Panc1 (cell line): ENCODE measurements at regions not wholly inside any gene's neighbourhood (a gene's known extent, or its start where the extent isn't known, plus 50 kb on each side); places are given as distances from the start of the nearest gene placed in this dataset.

Experiments
- ATAC-seq: fragments of 200-7000 bp; cut with Tn5 transposase; 2 replicates; pipeline ENCODE4 v1.9.1; 2020; ENCODE audit warnings: mild to moderate bottlenecking, moderate library complexity
- BruUV-seq: library from RNA; stranded (reverse); fragments of 400-500 nt; replicated peaks from 2 replicates; lab custom pipeline; 2021; lab: Mats Ljungman, UMichigan
- CTCF ChIA-PET: fragments of 300-600 bp; sonication (Branson Sonifier 250); formaldehyde crosslinking; loops from one replicate; lab custom pipeline; 2022; ENCODE audit warnings: antibody characterized with exemption; lab: Charles Lee
- POLR2A ChIA-PET: fragments of 300-600 bp; sonication (Branson Sonifier 250); formaldehyde crosslinking; loops from one replicate; lab custom pipeline; 2022; ENCODE audit warnings: antibody characterized with exemption; lab: Charles Lee
- DNase-seq: peaks from one replicate; pipeline ENCODE4 v3.0.0-alpha.2; 2010; ENCODE audit warnings: low read depth, low spot score
- H3K27ac ChIP-seq: 2 replicates; pipeline ENCODE4 v1.5.1; 2011; ENCODE audit warnings: mild to moderate bottlenecking, low read length, inconsistent platforms
- H3K27me3 ChIP-seq: fragments of 200-500 bp; sonication (Bioruptor generic); 2 replicates; pipeline ENCODE4 v1.6.0; 2014; ENCODE audit warnings: low read length, inconsistent platforms; ENCODE audit not compliant: control insufficient read depth, insufficient read depth
- H3K36me3 ChIP-seq: fragments of 200-500 bp; sonication (Bioruptor generic); 2 replicates; pipeline ENCODE4 v1.5.1; 2014; ENCODE audit warnings: inconsistent platforms, mild to moderate bottlenecking, low read length, moderate library complexity; ENCODE audit not compliant: control insufficient read depth, insufficient read depth
- H3K4me1 ChIP-seq: 2 replicates; pipeline ENCODE4 v1.5.1; 2011; ENCODE audit warnings: inconsistent platforms, mild to moderate bottlenecking, low read length, moderate library complexity; ENCODE audit not compliant: control insufficient read depth, insufficient read depth
- H3K4me3 ChIP-seq, 2 experiments: 2 replicates each; pipeline ENCODE4 v1.5.1; 2011 to 2012; ENCODE audit warnings: low read depth in 2 of 2, low read length in 2 of 2, mild to moderate bottlenecking in 2 of 2, inconsistent platforms in 1 of 2, moderate library complexity in 1 of 2
- H3K9me3 ChIP-seq: fragments of 200-500 bp; sonication (Bioruptor generic); 2 replicates; pipeline ENCODE4 v1.5.1; 2014; ENCODE audit warnings: low read depth, mild to moderate bottlenecking, inconsistent platforms, low read length, moderate library complexity; ENCODE audit not compliant: control insufficient read depth, insufficient read depth
- POLR2AphosphoS5 ChIP-seq: IDR thresholded peaks from 2 replicates; pipeline ENCODE4 v1.6.1; 2012; ENCODE audit warnings: mild to moderate bottlenecking, low read depth, low read length, moderate library complexity
- SIN3A ChIP-seq: IDR thresholded peaks from 2 replicates; pipeline ENCODE4 v1.6.1; 2012; ENCODE audit warnings: low read depth, mild to moderate bottlenecking, low read length, moderate library complexity, borderline replicate concordance; ENCODE audit not compliant: insufficient read depth
- TCF7L2 ChIP-seq: IDR thresholded peaks from 2 replicates; pipeline ENCODE4 v1.6.1; 2011; ENCODE audit warnings: mild to moderate bottlenecking, low read depth, low read length, inconsistent platforms
- in situ Hi-C: cut with HindIII; loops from 2 replicates; pipeline ENCODE4 v1.10.0; 2016; ENCODE audit warnings: low sequenced_read_pairs, low pct_unique_long_range_greater_than_20kb
- intact Hi-C: fragments of 100-400 bp; cut with micrococcal nuclease; formaldehyde crosslinking; loops from one replicate; pipeline ENCODE4 v1.10.0; 2022; ENCODE audit not compliant: unreplicated experiment
- TF ChIP-seq, protein P1 (sequence below), 2 experiments: IDR thresholded peaks; 2 replicates each; pipeline ENCODE4 v1.6.1; 2011 to 2012; ENCODE audit warnings: low read depth in 2 of 2, control low read depth in 1 of 2, low read length in 1 of 2, mild to moderate bottlenecking in 1 of 2, moderate library complexity in 1 of 2; ENCODE audit not compliant: insufficient read depth in 1 of 2
- TF ChIP-seq, protein P2 (sequence below): fragments of 450-650 bp; IDR thresholded peaks from 2 replicates; pipeline ENCODE4 v1.5.1; 2017; ENCODE audit warnings: mild to moderate bottlenecking

- Histone ChIP-seq H3K9me3 (no peaks in the 10 kb centered on the region), H3K4me3 (no peak overlapping the region), H3K4me1 (no peaks in the 10 kb centered on the region; the same call in 1 of the 2 replicates), H3K27ac (no peak overlapping the region), H3K27me3 (no peaks in the 10 kb centered on the region), H3K36me3 (no peaks in the 10 kb centered on the region)
- no TSS peak for BruUV-seq
- no peak for DNase-seq
- CTCF ChIA-PET = no interaction called here
- POLR2A ChIA-PET = no interaction called here
- in situ Hi-C loops = no loop called here
- intact Hi-C loops = no loop called here
- ATAC-seq = no peak
- TF ChIP-seq, protein P1, sequence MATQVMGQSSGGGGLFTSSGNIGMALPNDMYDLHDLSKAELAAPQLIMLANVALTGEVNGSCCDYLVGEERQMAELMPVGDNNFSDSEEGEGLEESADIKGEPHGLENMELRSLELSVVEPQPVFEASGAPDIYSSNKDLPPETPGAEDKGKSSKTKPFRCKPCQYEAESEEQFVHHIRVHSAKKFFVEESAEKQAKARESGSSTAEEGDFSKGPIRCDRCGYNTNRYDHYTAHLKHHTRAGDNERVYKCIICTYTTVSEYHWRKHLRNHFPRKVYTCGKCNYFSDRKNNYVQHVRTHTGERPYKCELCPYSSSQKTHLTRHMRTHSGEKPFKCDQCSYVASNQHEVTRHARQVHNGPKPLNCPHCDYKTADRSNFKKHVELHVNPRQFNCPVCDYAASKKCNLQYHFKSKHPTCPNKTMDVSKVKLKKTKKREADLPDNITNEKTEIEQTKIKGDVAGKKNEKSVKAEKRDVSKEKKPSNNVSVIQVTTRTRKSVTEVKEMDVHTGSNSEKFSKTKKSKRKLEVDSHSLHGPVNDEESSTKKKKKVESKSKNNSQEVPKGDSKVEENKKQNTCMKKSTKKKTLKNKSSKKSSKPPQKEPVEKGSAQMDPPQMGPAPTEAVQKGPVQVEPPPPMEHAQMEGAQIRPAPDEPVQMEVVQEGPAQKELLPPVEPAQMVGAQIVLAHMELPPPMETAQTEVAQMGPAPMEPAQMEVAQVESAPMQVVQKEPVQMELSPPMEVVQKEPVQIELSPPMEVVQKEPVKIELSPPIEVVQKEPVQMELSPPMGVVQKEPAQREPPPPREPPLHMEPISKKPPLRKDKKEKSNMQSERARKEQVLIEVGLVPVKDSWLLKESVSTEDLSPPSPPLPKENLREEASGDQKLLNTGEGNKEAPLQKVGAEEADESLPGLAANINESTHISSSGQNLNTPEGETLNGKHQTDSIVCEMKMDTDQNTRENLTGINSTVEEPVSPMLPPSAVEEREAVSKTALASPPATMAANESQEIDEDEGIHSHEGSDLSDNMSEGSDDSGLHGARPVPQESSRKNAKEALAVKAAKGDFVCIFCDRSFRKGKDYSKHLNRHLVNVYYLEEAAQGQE (IDR thresholded peaks at IDR 0.05; ENCODE audit: insufficient read depth in 1 of 2, low read depth in 2 of 2, low read length in 1 of 2) = no peak
Measured at GRCh38 chr22:22168941-22169867, 75.4 kb upstream of the VPREB1 start.

DNA sequence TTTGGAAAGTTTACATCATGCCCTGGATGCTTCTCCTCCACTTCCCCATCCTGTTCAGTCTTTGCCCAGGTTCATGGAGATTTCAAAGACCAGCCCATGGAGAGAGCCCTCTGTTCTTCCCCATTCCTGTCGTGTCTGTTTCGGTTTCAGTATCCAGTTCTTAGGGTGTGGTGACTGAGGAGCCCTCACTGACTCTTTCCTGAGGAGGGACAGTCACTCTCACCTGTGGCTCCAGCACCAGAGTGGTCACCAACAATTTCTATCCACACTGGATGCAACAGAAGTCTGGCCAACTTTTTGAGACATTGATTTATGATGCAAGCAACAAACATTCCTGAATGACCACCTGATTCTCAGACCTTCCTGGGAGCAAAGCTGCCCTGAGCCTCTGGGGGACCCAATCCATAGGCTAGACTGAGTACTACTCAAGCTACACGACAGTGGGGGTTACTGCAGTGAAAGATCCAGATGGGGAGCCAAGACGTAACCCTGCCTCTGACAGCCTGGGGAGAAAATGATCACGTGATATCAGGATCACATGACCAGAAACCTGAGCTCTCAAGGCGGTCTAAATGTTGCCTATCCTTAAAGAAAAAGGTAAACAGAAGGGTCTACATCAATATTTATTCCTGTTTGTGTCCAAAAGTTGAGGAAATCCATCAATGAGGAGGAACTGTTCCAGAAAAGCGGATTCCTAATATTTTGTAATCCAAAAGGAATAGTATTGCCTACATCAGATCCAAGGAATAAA is 76.2 kb upstream of the VPREB1 start:
- ATAC-seq (no peak), DNase-seq (no peak)
- intact Hi-C loops (no loop called here), in situ Hi-C loops (no loop called here)
- no peaks in the 10 kb centered on the region for H3K36me3 ChIP-seq
- no peak overlapping the region for H3K27ac ChIP-seq
- H3K4me1 ChIP-seq = no peaks in the 10 kb centered on the region; the same call in 1 of the 2 replicates
- ChIA-PET POLR2A (no interaction called here), CTCF (no interaction called here)
- BruUV-seq = no TSS peak
- peak overlapping the region in 1 of 2 experiments; percentile 17; a peak in 3 of 4 replicates for H3K4me3 ChIP-seq
- TF ChIP-seq TCF7L2 = no peak
- no peak for TF ChIP-seq POLR2AphosphoS5
- no peak for TF ChIP-seq SIN3A
- TF ChIP-seq, protein P1 (IDR thresholded peaks at IDR 0.05; ENCODE audit: insufficient read depth in 1 of 2, low read depth in 2 of 2, low read length in 1 of 2) = no peak
- TF ChIP-seq, protein P2, sequence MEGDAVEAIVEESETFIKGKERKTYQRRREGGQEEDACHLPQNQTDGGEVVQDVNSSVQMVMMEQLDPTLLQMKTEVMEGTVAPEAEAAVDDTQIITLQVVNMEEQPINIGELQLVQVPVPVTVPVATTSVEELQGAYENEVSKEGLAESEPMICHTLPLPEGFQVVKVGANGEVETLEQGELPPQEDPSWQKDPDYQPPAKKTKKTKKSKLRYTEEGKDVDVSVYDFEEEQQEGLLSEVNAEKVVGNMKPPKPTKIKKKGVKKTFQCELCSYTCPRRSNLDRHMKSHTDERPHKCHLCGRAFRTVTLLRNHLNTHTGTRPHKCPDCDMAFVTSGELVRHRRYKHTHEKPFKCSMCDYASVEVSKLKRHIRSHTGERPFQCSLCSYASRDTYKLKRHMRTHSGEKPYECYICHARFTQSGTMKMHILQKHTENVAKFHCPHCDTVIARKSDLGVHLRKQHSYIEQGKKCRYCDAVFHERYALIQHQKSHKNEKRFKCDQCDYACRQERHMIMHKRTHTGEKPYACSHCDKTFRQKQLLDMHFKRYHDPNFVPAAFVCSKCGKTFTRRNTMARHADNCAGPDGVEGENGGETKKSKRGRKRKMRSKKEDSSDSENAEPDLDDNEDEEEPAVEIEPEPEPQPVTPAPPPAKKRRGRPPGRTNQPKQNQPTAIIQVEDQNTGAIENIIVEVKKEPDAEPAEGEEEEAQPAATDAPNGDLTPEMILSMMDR = no peak
- no peaks in the 10 kb centered on the region for H3K9me3 ChIP-seq
- no peaks in the 10 kb centered on the region for H3K27me3 ChIP-seq
